Sigmoid colon (tissue), 3 donors: ENCODE measurements at regions not wholly inside any gene's neighbourhood (a gene's known extent, or its start where the extent isn't known, plus 50 kb on each side); places are given as distances from the start of the nearest gene placed in this dataset.

Source experiments
- CTCF ChIP-seq, 4 experiments: fragments of 450-650 bp in 3 of 4; fragments of 200-600 bp in 1 of 4; IDR thresholded peaks; one replicate each; pipeline ENCODE4 v1.5.1; 2016 to 2019; ENCODE audit warnings: antibody characterized with exemption in 4 of 4, mild to moderate bottlenecking in 3 of 4, moderate library complexity in 2 of 4
- POLR2A ChIP-seq, 2 donors: fragments of 450-650 bp; IDR thresholded peaks; one replicate each; pipeline ENCODE4 v1.6.1; 2016; ENCODE audit warnings: antibody characterized with exemption in 2 of 2, mild to moderate bottlenecking in 2 of 2, moderate library complexity in 2 of 2

DNA sequence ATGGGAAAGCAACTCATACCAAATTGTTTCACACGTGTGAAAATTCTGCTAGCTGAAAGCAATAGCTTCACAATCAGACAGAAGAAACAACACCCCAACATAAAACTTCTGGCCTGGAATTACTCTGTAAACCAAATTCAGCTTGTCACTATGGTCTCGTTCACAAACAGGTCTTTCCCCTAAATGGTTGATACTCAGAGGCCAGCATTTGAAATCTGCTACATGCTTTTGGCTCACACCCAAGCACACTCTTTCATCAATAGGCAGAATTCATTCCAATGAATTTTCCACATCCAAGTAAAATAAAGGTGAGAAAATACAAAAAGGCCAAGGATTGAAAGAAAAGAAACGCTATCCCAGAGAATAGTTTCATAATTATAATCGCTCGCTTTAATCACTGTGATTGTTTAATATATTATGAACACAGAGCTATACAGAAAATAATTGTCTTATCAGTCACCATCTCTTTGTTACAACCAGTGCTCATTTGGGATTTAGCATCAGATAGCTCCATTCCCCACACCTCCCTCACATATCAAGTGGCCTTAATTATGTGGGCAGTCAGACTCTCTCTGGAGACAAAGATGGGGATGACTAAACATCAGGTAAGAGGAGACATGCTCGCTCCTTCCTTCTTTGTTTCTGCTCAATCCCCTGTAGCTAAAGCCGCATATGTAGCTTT is 503.8 kb upstream of the ARRDC4 start:
- TF ChIP-seq CTCF (IDR thresholded peaks at IDR 0.05) (no peak), POLR2A (IDR thresholded peaks at IDR 0.05) (no peak)
